Lung (tissue), 11 donors: ENCODE measurements at regions not wholly inside any gene's neighbourhood (a gene's known extent, or its start where the extent isn't known, plus 50 kb on each side); places are given as distances from the start of the nearest gene placed in this dataset.

Experiments used
- ATAC-seq: fragments of 200-7000 bp; cut with Tn5 transposase; one replicate; pipeline ENCODE4 v1.9.1; 2020; ENCODE audit warnings: moderate number of reproducible peaks; ENCODE audit not compliant: insufficient read depth, low FRiP score
- DNase-seq, 3 donors: peaks; one replicate each; pipeline ENCODE4 v3.0.0-alpha.2; 2013 to 2017
- H3K27ac ChIP-seq, 2 donors: one replicate each; pipeline ENCODE4 v1.5.1; 2013; ENCODE audit warnings: mild to moderate bottlenecking in 2 of 2, moderate library complexity in 2 of 2, control low read depth in 1 of 2, inconsistent platforms in 1 of 2, low read depth in 1 of 2, low read length in 1 of 2
- H3K27me3 ChIP-seq, 3 donors: one replicate each; pipeline ENCODE4 v1.5.1; 2013; ENCODE audit warnings: low read length in 2 of 3; ENCODE audit not compliant: control insufficient read depth in 3 of 3, insufficient read depth in 3 of 3
- H3K36me3 ChIP-seq, 4 donors: one replicate each; pipeline ENCODE4 v1.5.1; 2013; ENCODE audit warnings: low read length in 4 of 4, mild to moderate bottlenecking in 1 of 4, moderate library complexity in 1 of 4; ENCODE audit not compliant: control insufficient read depth in 4 of 4, insufficient read depth in 4 of 4
- H3K4me1 ChIP-seq, 5 donors: one replicate each; pipeline ENCODE4 v1.5.1; 2013; ENCODE audit warnings: low read length in 5 of 5, mild to moderate bottlenecking in 2 of 5, moderate library complexity in 1 of 5; ENCODE audit not compliant: control insufficient read depth in 5 of 5, insufficient read depth in 5 of 5
- H3K4me3 ChIP-seq: one replicate; pipeline ENCODE4 v1.5.1; 2013; ENCODE audit warnings: mild to moderate bottlenecking, control low read depth, moderate library complexity
- H3K9ac ChIP-seq, 2 donors: one replicate each; pipeline ENCODE4 v1.5.1; 2013; ENCODE audit warnings: low read length in 2 of 2, control low read depth in 1 of 2; ENCODE audit not compliant: insufficient read depth in 1 of 2
- H3K9me3 ChIP-seq, 4 donors: one replicate each; pipeline ENCODE4 v1.5.1; 2013; ENCODE audit warnings: low read length in 3 of 4, mild to moderate bottlenecking in 1 of 4, moderate library complexity in 1 of 4; ENCODE audit not compliant: control insufficient read depth in 4 of 4, insufficient read depth in 3 of 4
- CTCF ChIP-seq: IDR thresholded peaks from 2 replicates; pipeline ENCODE4 v1.5.1; 2012; ENCODE audit warnings: mild to moderate bottlenecking; ENCODE audit errors: control extremely low read depth, extremely low read depth
- WGBS, 2 donors: extraction: QIAGEN DNeasy Blood & Tissue Kit; methylation state at CpG; one replicate each; pipeline ENCODE4 v1.1.7; 2013; 5-methylcytosine and 5-hydroxymethylcytosine counted together
- donor health status: control.
- donor health status: control.
- donor health status: Bipolar disorder and iron deficiency.
- donor health status: healthy.
- donor health status: DM: yes; HTN: yes; CAD: no.

DNA sequence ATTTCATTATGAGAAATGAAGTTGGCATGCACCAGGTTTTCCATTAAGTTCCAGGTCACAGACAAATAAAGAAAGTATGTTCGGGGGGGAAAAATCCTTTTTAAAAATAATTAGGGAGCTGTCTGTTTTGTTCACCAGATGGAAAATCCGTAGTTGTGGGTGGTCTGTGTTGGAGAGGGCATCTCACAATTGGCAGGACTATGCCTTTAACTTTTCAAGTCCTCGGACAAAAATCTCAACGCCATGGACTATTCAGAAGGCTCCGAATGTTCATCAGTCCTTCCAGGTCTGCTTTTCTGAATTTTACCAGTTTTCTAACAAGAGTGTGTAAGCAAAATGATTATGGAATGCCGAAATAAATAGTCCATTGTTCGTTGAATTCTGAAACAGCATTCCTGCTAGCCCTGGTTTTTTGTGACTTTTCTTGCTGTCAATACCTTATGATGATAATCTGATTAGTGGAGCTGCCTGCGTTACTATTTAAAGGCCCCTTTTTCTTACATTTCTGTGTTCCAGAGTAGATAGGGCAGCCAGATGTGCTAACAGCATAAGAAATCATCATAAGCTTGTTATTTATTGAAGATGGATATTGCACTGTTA lies 146.9 kb downstream of the TM9SF2 start:
- no peak for ATAC-seq
- no peaks in the 10 kb centered on the region for H3K9me3 ChIP-seq
- no peak for DNase-seq
- WGBS, 2 donors = 83 to 92% methylated on average over 8 of the region's 8 CpGs
- TF ChIP-seq CTCF = no peak
- peaks cover 0 to 3% (median 0%) of the 10 kb centered on the region in 3 donors for H3K27me3 ChIP-seq
- no peak overlapping the region for H3K9ac ChIP-seq
- H3K36me3 ChIP-seq = no peaks in the 10 kb centered on the region
- H3K4me3 ChIP-seq = no peak overlapping the region
- no peak overlapping the region for H3K27ac ChIP-seq
- H3K4me1 ChIP-seq = no peaks in the 10 kb centered on the region

- no peak overlapping the region for H3K4me3 ChIP-seq
- no peaks in the 10 kb centered on the region for H3K9me3 ChIP-seq
- 86 to 89% methylated on average over 4 of the region's 4 CpGs for WGBS, 2 donors
- peaks cover 0 to 3% (median 0%) of the 10 kb centered on the region in 3 donors for H3K27me3 ChIP-seq
- no peak overlapping the region for H3K27ac ChIP-seq
- H3K36me3 ChIP-seq = no peaks in the 10 kb centered on the region
- TF ChIP-seq CTCF = no peak
- H3K4me1 ChIP-seq = no peaks in the 10 kb centered on the region
- DNase-seq (no peak), ATAC-seq (no peak)
- H3K9ac ChIP-seq = no peak overlapping the region
Observed at GRCh38 chr13:99647596-99647985, 146.3 kb downstream of the TM9SF2 start.

GRCh38 chr13:99646866-99647595 lies 145.8 kb downstream of the TM9SF2 start:
- ATAC-seq = no peak
- Histone ChIP-seq H3K9me3 (no peaks in the 10 kb centered on the region), H3K36me3 (no peaks in the 10 kb centered on the region), H3K4me1 (no peaks in the 10 kb centered on the region), H3K9ac (no peak overlapping the region), H3K27ac (no peak overlapping the region), H3K27me3 (peaks cover 0 to 3% (median 0%) of the 10 kb centered on the region in 3 donors), H3K4me3 (no peak overlapping the region)
- no peak for DNase-seq
- TF ChIP-seq CTCF = no peak
- 88 to 95% methylated on average over 8 of the region's 8 CpGs for WGBS, 2 donors
